OCI-LY7 (cell line): ENCODE measurements at regions not wholly inside any gene's neighbourhood (a gene's known extent, or its start where the extent isn't known, plus 50 kb on each side); places are given as distances from the start of the nearest gene placed in this dataset.

Source experiments
- CTCF ChIP-seq: fragments of 200-600 bp; sonication (generic); conservative IDR thresholded peaks from 2 replicates; pipeline ENCODE4 v1.5.1; 2014; ENCODE audit warnings: mild to moderate bottlenecking, antibody characterized with exemption, low read length, moderate library complexity, mixed read lengths
- EZH2phosphoT487 ChIP-seq: fragments of 200-600 bp; sonication (generic); IDR thresholded peaks from 2 replicates; pipeline ENCODE4 v1.6.1; 2018; ENCODE audit warnings: low read depth, borderline replicate concordance, mild to moderate bottlenecking, mixed run types, antibody characterized with exemption, low read length, moderate library complexity, mixed read lengths

- no peak for TF ChIP-seq CTCF
- TF ChIP-seq EZH2phosphoT487 = no peak
Measured at GRCh38 chr6:165722022-165722421, 59.0 kb upstream of the PDE10A start.
